Gastrocnemius medialis (tissue), 4 donors: ENCODE measurements at regions not wholly inside any gene's neighbourhood (a gene's known extent, or its start where the extent isn't known, plus 50 kb on each side); places are given as distances from the start of the nearest gene placed in this dataset.
"Not testable (repeated sequence)": the region's sequence is repeated elsewhere in the genome, so short reads cannot be mapped to it uniquely, and the experiment has no call there.

Source experiments
- CTCF ChIP-seq, 5 experiments: fragments of 450-650 bp in 3 of 5; fragments of 200-600 bp in 2 of 5; sonication (generic) in 2 of 5; IDR thresholded peaks in 4 of 5; conservative IDR thresholded peaks in 1 of 5; 1 replicate in 4 of 5; 2 replicates in 1 of 5; pipeline ENCODE4 v1.5.1; 2016 to 2019; ENCODE audit warnings: antibody characterized with exemption in 5 of 5, mild to moderate bottlenecking in 3 of 5, moderate library complexity in 3 of 5
- POLR2A ChIP-seq, 2 donors: fragments of 450-650 bp; IDR thresholded peaks; one replicate each; pipeline ENCODE4 v1.6.1; 2017; ENCODE audit warnings: antibody characterized with exemption in 2 of 2, mild to moderate bottlenecking in 2 of 2, moderate library complexity in 2 of 2

DNA sequence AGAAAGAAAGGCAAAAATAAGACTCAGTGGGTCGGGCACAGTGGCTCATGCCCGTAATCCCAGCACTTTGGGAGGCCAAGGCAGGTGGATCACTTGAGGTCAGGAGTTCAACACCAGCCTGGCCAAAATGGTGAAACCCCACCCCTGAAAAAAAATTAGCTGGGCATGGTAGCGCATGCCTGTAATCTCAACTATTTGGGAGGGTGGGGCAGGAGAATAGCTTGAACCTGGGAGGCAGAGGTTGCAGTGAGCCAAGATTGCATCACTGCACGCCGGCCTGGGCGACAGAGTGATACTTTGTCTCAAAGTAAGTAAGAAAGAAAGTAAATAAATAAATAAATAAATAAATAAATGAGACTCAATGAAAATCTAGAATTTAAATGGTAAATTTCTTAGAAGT lies 145.9 kb upstream of the KRR1 start:
- not testable (repeated sequence) for TF ChIP-seq CTCF (IDR thresholded peaks at IDR 0.05 in 4 of 5, conservative IDR thresholded peaks at IDR 0.05 in 1 of 5); POLR2A (IDR thresholded peaks at IDR 0.05)
